ENCODE measurements at regions not wholly inside any gene's neighbourhood (a gene's known extent, or its start where the extent isn't known, plus 50 kb on each side); places are given as distances from the start of the nearest gene placed in this dataset.
"Not testable (repeated sequence)": the region's sequence is repeated elsewhere in the genome, so short reads cannot be mapped to it uniquely, and the experiment has no call there.

- no peaks in the 10 kb centered on the region for H3K4me1 ChIP-seq (replicated peaks)
- intact Hi-C loops (cut with DNase I): no loop called here
- no peaks in the 10 kb centered on the region for H3K9me3 ChIP-seq
- TF ChIP-seq CTCF (IDR thresholded peaks at IDR 0.05): no peak
- H3K4me3 ChIP-seq: no peak overlapping the region
- no peaks in the 10 kb centered on the region for H3K27me3 ChIP-seq (replicated peaks; ENCODE audit: insufficient read depth)
- whole genome bisulfite sequencing: 72% methylated on average over 3 of the region's 3 CpGs
- no peaks in the 10 kb centered on the region for H3K36me3 ChIP-seq
- H3K27ac ChIP-seq: no peak overlapping the region
- no peak for DNase-seq (ENCODE audit: low spot score)
These were observed 851.5 kb upstream of the COBL start for GRCh38 chr7:52168085-52168484.

GRCh38 chr7:52163311-52163710, 846.7 kb upstream of the COBL start:
- 64% methylated on average over 2 of the region's 2 CpGs for WGBS

GRCh38 chr7:52161483-52161882, 844.9 kb upstream of the COBL start:
- no peak for DNase-seq (ENCODE audit: low spot score)
- no peak overlapping the region for H3K4me3 ChIP-seq
- H3K9me3 ChIP-seq: no peaks in the 10 kb centered on the region
- H3K36me3 ChIP-seq: no peaks in the 10 kb centered on the region
- H3K27ac ChIP-seq: no peak overlapping the region
- intact Hi-C loops (cut with DNase I): no loop called here
- H3K27me3 ChIP-seq (replicated peaks; ENCODE audit: insufficient read depth): no peaks in the 10 kb centered on the region
- H3K4me1 ChIP-seq (replicated peaks): no peaks in the 10 kb centered on the region
- no peak for TF ChIP-seq POLR2AphosphoS5 (IDR thresholded peaks at IDR 0.05)
- TF ChIP-seq CTCF (IDR thresholded peaks at IDR 0.05): no peak
- TF ChIP-seq POLR2A (IDR thresholded peaks at IDR 0.05): no peak

More at GRCh38 chr7:52163311-52163710, 846.7 kb upstream of the COBL start:
- Histone ChIP-seq H3K27ac (no peak overlapping the region), H3K27me3 (replicated peaks; ENCODE audit: insufficient read depth) (no peaks in the 10 kb centered on the region), H3K4me3 (no peak overlapping the region), H3K4me1 (replicated peaks) (no peaks in the 10 kb centered on the region), H3K36me3 (no peaks in the 10 kb centered on the region), H3K9me3 (no peaks in the 10 kb centered on the region)
- TF ChIP-seq POLR2AphosphoS5 (IDR thresholded peaks at IDR 0.05): no peak
- TF ChIP-seq CTCF (IDR thresholded peaks at IDR 0.05): no peak
- no peak for TF ChIP-seq POLR2A (IDR thresholded peaks at IDR 0.05)
- intact Hi-C loops (cut with DNase I): no loop called here
- no peak for DNase-seq (ENCODE audit: low spot score)

- H3K4me3 ChIP-seq; H3K9me3 ChIP-seq; intact Hi-C loops (cut with DNase I); H3K4me1 ChIP-seq (replicated peaks); H3K27me3 ChIP-seq (replicated peaks; ENCODE audit: insufficient read depth); H3K27ac ChIP-seq; H3K36me3 ChIP-seq; DNase-seq (ENCODE audit: low spot score): not testable (repeated sequence)
- WGBS: 97% methylated on average over 17 of the region's 17 CpGs
These were observed 842.8 kb upstream of the COBL start for GRCh38 chr7:52159421-52159820.

GRCh38 chr7:52154382-52154781, 837.8 kb upstream of the COBL start:
- no peaks in the 10 kb centered on the region for H3K36me3 ChIP-seq
- WGBS: 89% methylated on average over 2 of the region's 2 CpGs
- no peak for DNase-seq (ENCODE audit: low spot score)
- H3K4me1 ChIP-seq (replicated peaks): no peaks in the 10 kb centered on the region
- no peaks in the 10 kb centered on the region for H3K27me3 ChIP-seq (replicated peaks; ENCODE audit: insufficient read depth)
- TF ChIP-seq CTCF (IDR thresholded peaks at IDR 0.05) (no peak), POLR2A (IDR thresholded peaks at IDR 0.05) (no peak), POLR2AphosphoS5 (IDR thresholded peaks at IDR 0.05) (no peak)
- no peaks in the 10 kb centered on the region for H3K9me3 ChIP-seq
- H3K4me3 ChIP-seq: no peak overlapping the region
- intact Hi-C loops (cut with DNase I): no loop called here
- no peak overlapping the region for H3K27ac ChIP-seq

GRCh38 chr7:52151559-52151958, 835.0 kb upstream of the COBL start:
- DNase-seq (ENCODE audit: low spot score): no peak
- intact Hi-C loops (cut with DNase I): no loop called here
- TF ChIP-seq CTCF (IDR thresholded peaks at IDR 0.05): no peak
- TF ChIP-seq POLR2AphosphoS5 (IDR thresholded peaks at IDR 0.05): no peak
- TF ChIP-seq POLR2A (IDR thresholded peaks at IDR 0.05): no peak
- Histone ChIP-seq H3K27me3 (replicated peaks; ENCODE audit: insufficient read depth) (no peaks in the 10 kb centered on the region), H3K9me3 (no peaks in the 10 kb centered on the region), H3K4me1 (replicated peaks) (no peaks in the 10 kb centered on the region), H3K36me3 (no peaks in the 10 kb centered on the region), H3K27ac (no peak overlapping the region), H3K4me3 (no peak overlapping the region)
- WGBS: 35% methylated on average over 1 of the region's 1 CpG
